HepG2 (cell line): ENCODE measurements at regions not wholly inside any gene's neighbourhood (a gene's known extent, or its start where the extent isn't known, plus 50 kb on each side); places are given as distances from the start of the nearest gene placed in this dataset.

Experiments used
- ATAC-seq: fragments of 200-7000 bp; cut with Tn5 transposase; 3 replicates; pipeline ENCODE4 v1.9.1; 2020; ENCODE audit warnings: mild to moderate bottlenecking, moderate library complexity
- BruUV-seq: library from RNA; stranded (reverse); fragments of 400-500 nt; replicated peaks from 2 replicates; lab custom pipeline; 2021; lab: Mats Ljungman, UMichigan
- CTCF ChIA-PET: fragments of 300-600 bp; formaldehyde crosslinking; extraction: SDS; loops from one replicate; lab custom pipeline; 2021; ENCODE audit warnings: low total read pairs, inconsistent platforms, low intra/inter-chr PET ratio; lab: Yijun Ruan, JAX
- POLR2A ChIA-PET: fragments of 350-600 bp; sonication (Branson Sonifier 250); formaldehyde crosslinking; loops from one replicate; lab custom pipeline; 2020; ENCODE audit warnings: antibody characterized with exemption, inconsistent platforms; lab: Yijun Ruan, JAX
- DNase-seq: peaks from one replicate; pipeline ENCODE4 v3.0.0-alpha.2; 2015; ENCODE audit warnings: low spot score
- FAIRE-seq: peaks from 3 replicates; lab custom pipeline; 2011; peaks lifted over from hg19 to GRCh38; lab: Jason Lieb, UNC
- H2AFZ ChIP-seq: one replicate; pipeline ENCODE4 v1.6.1; 2011; ENCODE audit warnings: low read length, inconsistent platforms
- H3K27ac ChIP-seq: fragments of 300-600 bp; 3 replicates; pipeline ENCODE4 v1.8.0; 2011; ENCODE audit warnings: mixed run types, mild to moderate bottlenecking, mixed read lengths, low read length, inconsistent platforms; ENCODE audit not compliant: insufficient read depth; ENCODE audit errors: extremely low read length
- H3K27me3 ChIP-seq, 2 experiments: fragments of 200-600 bp in 1 of 2; 2 replicates in 1 of 2; 3 replicates in 1 of 2; pipeline versions ENCODE4 v1.6.0 to v1.8.0; 2011; ENCODE audit warnings: low read length in 2 of 2, mild to moderate bottlenecking in 2 of 2, moderate library complexity in 2 of 2, inconsistent platforms in 1 of 2; ENCODE audit not compliant: insufficient read depth in 2 of 2, control insufficient read depth in 1 of 2
- H3K36me3 ChIP-seq, 2 experiments: fragments of 200-600 bp in 1 of 2; replicated peaks in 1 of 2; 2 replicates in 1 of 2; 3 replicates in 1 of 2; pipeline versions ENCODE4 v1.5.1 to v1.8.0; 2011; ENCODE audit warnings: low read length in 2 of 2, inconsistent platforms in 1 of 2; ENCODE audit not compliant: insufficient read depth in 2 of 2, control insufficient read depth in 1 of 2
- H3K4me1 ChIP-seq: 2 replicates; pipeline ENCODE4 v1.5.1; 2012; ENCODE audit warnings: low read length, inconsistent platforms; ENCODE audit not compliant: insufficient read depth
- H3K4me2 ChIP-seq: 2 replicates; pipeline ENCODE4 v1.6.0; 2011; ENCODE audit warnings: low read depth, low read length, inconsistent platforms
- H3K4me3 ChIP-seq, 3 experiments: fragments of 200-600 bp in 1 of 3; sonication (generic), shearing (Covaris generic) in 1 of 3; replicated peaks in 1 of 3; 2 replicates each; pipeline ENCODE4 v1.5.1; 2011 to 2016; ENCODE audit warnings: low read length in 3 of 3, inconsistent platforms in 2 of 3, low read depth in 2 of 3, mild to moderate bottlenecking in 2 of 3, control low read depth in 1 of 3, mixed read lengths in 1 of 3; ENCODE audit not compliant: insufficient read depth in 1 of 3
- H3K79me2 ChIP-seq: one replicate; pipeline ENCODE4 v1.6.1; 2011; ENCODE audit warnings: low read length, inconsistent platforms; ENCODE audit not compliant: insufficient read depth
- H3K9ac ChIP-seq: 2 replicates; pipeline ENCODE4 v1.6.0; 2011; ENCODE audit warnings: mild to moderate bottlenecking, low read depth, low read length, inconsistent platforms; ENCODE audit not compliant: insufficient read depth
- H3K9me3 ChIP-seq: 2 replicates; pipeline ENCODE4 v1.5.1; 2012; ENCODE audit warnings: mild to moderate bottlenecking, low read length
- H4K20me1 ChIP-seq: 2 replicates; pipeline ENCODE4 v1.6.0; 2011; ENCODE audit warnings: inconsistent platforms, mild to moderate bottlenecking, low read length, moderate library complexity; ENCODE audit not compliant: insufficient read depth
- ARNTL ChIP-seq: sonication (generic); formaldehyde crosslinking; IDR thresholded peaks from 2 replicates; pipeline ENCODE4 v1.4.0; 2020; ENCODE audit warnings: mild to moderate bottlenecking, missing genetic modification reagents
- ATF1 ChIP-seq: IDR thresholded peaks from 2 replicates; pipeline ENCODE4 v1.6.1; 2016; ENCODE audit warnings: mild to moderate bottlenecking, control low read depth
- FOXO1 ChIP-seq: sonication (generic); formaldehyde crosslinking; IDR thresholded peaks from 2 replicates; pipeline ENCODE4 v1.4.0; 2020; ENCODE audit warnings: missing genetic modification reagents
- LRRFIP1 ChIP-seq: sonication (generic); formaldehyde crosslinking; conservative IDR thresholded peaks from 2 replicates; pipeline ENCODE4 v1.4.0; 2020; ENCODE audit warnings: missing genetic modification reagents
- MXI1 ChIP-seq: IDR thresholded peaks from 3 replicates; pipeline ENCODE4 v1.6.1; 2012; ENCODE audit warnings: low read depth, low read length, inconsistent platforms, borderline replicate concordance
- TERF1 ChIP-seq: sonication (generic); formaldehyde crosslinking; IDR thresholded peaks from 2 replicates; pipeline ENCODE4 v1.8.0; 2022; ENCODE audit warnings: mild to moderate bottlenecking, missing genetic modification reagents, moderate library complexity
- ZNF557 ChIP-seq: sonication (generic); formaldehyde crosslinking; IDR thresholded peaks from 2 replicates; pipeline ENCODE4 v1.4.0; 2020; ENCODE audit warnings: missing genetic modification reagents
- WGBS: methylation state at CpG from one replicate; pipeline ENCODE4 v1.1.6; 2017; ENCODE audit warnings: low lambda C conversion rate; 5-methylcytosine and 5-hydroxymethylcytosine counted together
- in situ Hi-C: cut with HindIII; loops from 2 replicates; pipeline ENCODE4 v1.10.0; 2017; ENCODE audit warnings: low pct_unique_long_range_greater_than_20kb; ENCODE audit not compliant: extremely low pct_ligation_motif_present
- intact Hi-C: fragments of 100-400 bp; cut with micrococcal nuclease; formaldehyde crosslinking; loops from one replicate; pipeline ENCODE4 v1.10.0; 2022; ENCODE audit not compliant: unreplicated experiment
- TF ChIP-seq, protein P1 (sequence below): sonication (generic); formaldehyde crosslinking; IDR thresholded peaks from 2 replicates; pipeline ENCODE4 v1.8.1; 2022; ENCODE audit warnings: mild to moderate bottlenecking, missing genetic modification reagents
- TF ChIP-seq, protein P2 (sequence below): sonication (generic); formaldehyde crosslinking; IDR thresholded peaks from 2 replicates; pipeline ENCODE4 v1.4.0; 2020; ENCODE audit warnings: missing genetic modification reagents
- TF ChIP-seq, protein P3 (sequence below): IDR thresholded peaks from 2 replicates; pipeline ENCODE4 v1.6.1; 2016; ENCODE audit warnings: mild to moderate bottlenecking

- no peaks in the 10 kb centered on the region for H3K79me2 ChIP-seq
- no peaks in the 10 kb centered on the region for H3K27me3 ChIP-seq
- WGBS = 0% methylated on average over 2 of the region's 2 CpGs
- CTCF ChIA-PET = no interaction called here
- H4K20me1 ChIP-seq = no peaks in the 10 kb centered on the region
- POLR2A ChIA-PET = no interaction called here
- H3K9ac ChIP-seq = no peak overlapping the region
- BruUV-seq = no TSS peak
- in situ Hi-C loops = no loop called here
- FAIRE-seq = no peak
- no peaks in the 10 kb centered on the region for H3K36me3 ChIP-seq
- H3K4me3 ChIP-seq = no peak overlapping the region
- H3K27ac ChIP-seq = no peak overlapping the region
- peaks cover 49% of the 10 kb centered on the region for H3K9me3 ChIP-seq
- no peak for DNase-seq
- TF ChIP-seq, protein P1, sequence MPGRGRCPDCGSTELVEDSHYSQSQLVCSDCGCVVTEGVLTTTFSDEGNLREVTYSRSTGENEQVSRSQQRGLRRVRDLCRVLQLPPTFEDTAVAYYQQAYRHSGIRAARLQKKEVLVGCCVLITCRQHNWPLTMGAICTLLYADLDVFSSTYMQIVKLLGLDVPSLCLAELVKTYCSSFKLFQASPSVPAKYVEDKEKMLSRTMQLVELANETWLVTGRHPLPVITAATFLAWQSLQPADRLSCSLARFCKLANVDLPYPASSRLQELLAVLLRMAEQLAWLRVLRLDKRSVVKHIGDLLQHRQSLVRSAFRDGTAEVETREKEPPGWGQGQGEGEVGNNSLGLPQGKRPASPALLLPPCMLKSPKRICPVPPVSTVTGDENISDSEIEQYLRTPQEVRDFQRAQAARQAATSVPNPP = no peak
- TF ChIP-seq ATF1 (CRISPR knock-in tag) (no peak), ZNF557 (CRISPR knock-in tag) (no peak), TERF1 (CRISPR knock-in tag) (no peak)
- TF ChIP-seq, all 625 proteins: peak for 0
- H3K4me1 ChIP-seq = no peaks in the 10 kb centered on the region
- H2AFZ ChIP-seq = no peak overlapping the region
- H3K4me2 ChIP-seq = no peak overlapping the region
- no peak for ATAC-seq
- intact Hi-C loops = no loop called here
Measured at GRCh38 chr12:127419111-127419510, 847.9 kb upstream of the TMEM132C start.

- Histone ChIP-seq H2AFZ (no peak overlapping the region), H3K9ac (no peak overlapping the region), H3K79me2 (no peaks in the 10 kb centered on the region), H3K27ac (no peak overlapping the region), H3K4me2 (no peak overlapping the region), H3K9me3 (peaks cover 57% of the 10 kb centered on the region), H3K4me3 (no peak overlapping the region), H3K4me1 (no peaks in the 10 kb centered on the region), H3K27me3 (no peaks in the 10 kb centered on the region; a peak in 1 of 5 replicates), H4K20me1 (no peaks in the 10 kb centered on the region), H3K36me3 (no peaks in the 10 kb centered on the region)
- no TSS peak for BruUV-seq
- no peak for FAIRE-seq
- ChIA-PET POLR2A (no interaction called here), CTCF (no interaction called here)
- 2% methylated on average over 5 of the region's 5 CpGs for WGBS
- in situ Hi-C loops = no loop called here
- no peak for DNase-seq
- TF ChIP-seq LRRFIP1 (CRISPR knock-in tag) (no peak), FOXO1 (no peak), ARNTL (no peak), MXI1 (no peak)
- TF ChIP-seq, protein P2, sequence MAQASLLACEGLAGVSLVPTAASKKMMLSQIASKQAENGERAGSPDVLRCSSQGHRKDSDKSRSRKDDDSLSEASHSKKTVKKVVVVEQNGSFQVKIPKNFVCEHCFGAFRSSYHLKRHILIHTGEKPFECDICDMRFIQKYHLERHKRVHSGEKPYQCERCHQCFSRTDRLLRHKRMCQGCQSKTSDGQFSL (CRISPR knock-in tag) = no peak
- TF ChIP-seq, protein P3, sequence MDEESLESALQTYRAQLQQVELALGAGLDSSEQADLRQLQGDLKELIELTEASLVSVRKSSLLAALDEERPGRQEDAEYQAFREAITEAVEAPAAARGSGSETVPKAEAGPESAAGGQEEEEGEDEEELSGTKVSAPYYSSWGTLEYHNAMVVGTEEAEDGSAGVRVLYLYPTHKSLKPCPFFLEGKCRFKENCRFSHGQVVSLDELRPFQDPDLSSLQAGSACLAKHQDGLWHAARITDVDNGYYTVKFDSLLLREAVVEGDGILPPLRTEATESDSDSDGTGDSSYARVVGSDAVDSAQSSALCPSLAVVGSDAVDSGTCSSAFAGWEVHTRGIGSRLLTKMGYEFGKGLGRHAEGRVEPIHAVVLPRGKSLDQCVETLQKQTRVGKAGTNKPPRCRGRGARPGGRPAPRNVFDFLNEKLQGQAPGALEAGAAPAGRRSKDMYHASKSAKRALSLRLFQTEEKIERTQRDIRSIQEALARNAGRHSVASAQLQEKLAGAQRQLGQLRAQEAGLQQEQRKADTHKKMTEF (CRISPR knock-in tag) = no peak
- no peak for ATAC-seq
- intact Hi-C loops = no loop called here
Measured at GRCh38 chr12:127421614-127422013, 845.4 kb upstream of the TMEM132C start.
